Activated T-cell treated with anti-CD3 and anti-CD28 coated beads for 4 hours (primary cell): ENCODE measurements at regions not wholly inside any gene's neighbourhood (a gene's known extent, or its start where the extent isn't known, plus 50 kb on each side); places are given as distances from the start of the nearest gene placed in this dataset.
A peak's percentile ranks its signal among the peaks of the same experiment; 100 is the strongest.
"Not testable (repeated sequence)": the region's sequence is repeated elsewhere in the genome, so short reads cannot be mapped to it uniquely, and the experiment has no call there.

Experiments used
- DNase-seq: peaks from one replicate; pipeline ENCODE4 v3.0.0-alpha.2; 2020

- no peak for DNase-seq
These were observed 76.6 kb upstream of the XPA start for GRCh38 chr9:97773723-97774122.

GRCh38 chr9:97774673-97775072, 77.5 kb upstream of the XPA start:
- DNase-seq = no peak

GRCh38 chr9:97778740-97779139, 74.3 kb upstream of the FOXE1 start:
- DNase-seq = not testable (repeated sequence)

GRCh38 chr9:97779608-97780007, 73.4 kb upstream of the FOXE1 start:
- no peak for DNase-seq

- no peak for DNase-seq
These were observed 71.1 kb upstream of the FOXE1 start for GRCh38 chr9:97781902-97782301.

GRCh38 chr9:97786341-97786740, 66.7 kb upstream of the FOXE1 start:
- DNase-seq = no peak

- DNase-seq = no peak
These were observed 65.5 kb upstream of the FOXE1 start for GRCh38 chr9:97787551-97787950.

GRCh38 chr9:97788763-97789663, 64.0 kb upstream of the FOXE1 start:
- DNase-seq = no peak

GRCh38 chr9:97790542-97790941, 62.5 kb upstream of the FOXE1 start:
- DNase-seq = no peak

- no peak for DNase-seq
These were observed 61.5 kb upstream of the FOXE1 start for GRCh38 chr9:97791542-97791941.

- no peak for DNase-seq
These were observed 60.0 kb upstream of the FOXE1 start for GRCh38 chr9:97793067-97793466.

GRCh38 chr9:97794666-97795065, 58.4 kb upstream of the FOXE1 start:
- no peak for DNase-seq

- DNase-seq = not testable (repeated sequence)
These were observed 56.9 kb upstream of the FOXE1 start for GRCh38 chr9:97796176-97796575.

- no peak for DNase-seq
These were observed 51.8 kb upstream of the FOXE1 start for GRCh38 chr9:97801180-97801579.

GRCh38 chr9:97802276-97802675, 50.8 kb upstream of the FOXE1 start:
- DNase-seq = no peak

- peak; percentile 71 for DNase-seq
These were observed 49.6 kb upstream of the FOXE1 start for GRCh38 chr9:97803167-97804058.
